ENCODE measurements at regions not wholly inside any gene's neighbourhood (a gene's known extent, or its start where the extent isn't known, plus 50 kb on each side); places are given as distances from the start of the nearest gene placed in this dataset.

- TF ChIP-seq USF2 (IDR thresholded peaks at IDR 0.05; ENCODE audit: borderline replicate concordance, low read depth, low read length) = no peak
- TF ChIP-seq SUZ12 (IDR thresholded peaks at IDR 0.05; ENCODE audit: unreplicated experiment) = no peak
These were observed 159.1 kb upstream of the NDN start (continued) for GRCh38 chr15:23846218-23846617.

GRCh38 chr15:23850666-23851065, 163.6 kb upstream of the NDN start:
- CTCF ChIA-PET = no interaction called here
- no peak overlapping the region for H3K9ac ChIP-seq (ENCODE audit: control insufficient read depth, insufficient read depth, low read length)
- H3K27ac ChIP-seq (ENCODE audit: control insufficient read depth, insufficient read depth) = no peak overlapping the region
- SMC1A ChIA-PET (ENCODE audit: uncharacterized antibody, unreplicated experiment) = no interaction called here
- no peaks in the 10 kb centered on the region; the same call in 2 of the 3 replicates for H3K9me3 ChIP-seq (replicated peaks; ENCODE audit: control insufficient read depth, insufficient read depth, low read length)
- 57% methylated on average over 6 of the region's 6 CpGs for WGBS (ENCODE audit: insufficient coverage, insufficient replicate concordance, low lambda C conversion rate, missing lambda C conversion rate)
- no peaks in the 10 kb centered on the region for H3K27me3 ChIP-seq (replicated peaks in 1 of 2; ENCODE audit: control insufficient read depth in 2 of 2, insufficient read depth in 2 of 2, low read length in 1 of 2)
- H3K36me3 ChIP-seq (ENCODE audit: control insufficient read depth in 2 of 2, insufficient read depth in 2 of 2, low read length in 1 of 2) = no peaks in the 10 kb centered on the region
- DNase-seq (ENCODE audit: low read depth, low spot score) = no peak
- H3K4me3 ChIP-seq = no peak overlapping the region
- H3K4me2 ChIP-seq (ENCODE audit: control insufficient read depth, insufficient read depth) = no peak overlapping the region
- FAIRE-seq = no peak
- no peaks in the 10 kb centered on the region for H4K20me1 ChIP-seq (ENCODE audit: control insufficient read depth, insufficient read depth)
- intact Hi-C loops (cut with micrococcal nuclease; ENCODE audit: unreplicated experiment) (loop anchor here (10.0 kb wide), 1 partner anchor 64 kb away; no protein-coding TSS in a partner anchor), in situ Hi-C loops (cut with MboI) (no loop called here)
- no peak for ATAC-seq
- POLR2A ChIA-PET = no interaction called here
- no TSS peak for BruUV-seq (replicated peaks)
- H3K4me1 ChIP-seq (ENCODE audit: control insufficient read depth, insufficient read depth, low read length) = no peaks in the 10 kb centered on the region
- H2AFZ ChIP-seq (ENCODE audit: control insufficient read depth, low read depth, low read length) = no peak overlapping the region
- RAD21 ChIA-PET (ENCODE audit: unreplicated experiment) = no interaction called here
- H3K79me2 ChIP-seq (ENCODE audit: control insufficient read depth, insufficient read depth, low read length) = no peaks in the 10 kb centered on the region
- TF ChIP-seq BCL11A (IDR thresholded peaks at IDR 0.05; ENCODE audit: low read depth, low read length) = no peak
- no peak for TF ChIP-seq SKIL (IDR thresholded peaks at IDR 0.05; ENCODE audit: low read depth, poor library complexity, severe bottlenecking)
- no peak for TF ChIP-seq CUX1 (IDR thresholded peaks at IDR 0.05; ENCODE audit: insufficient replicate concordance, low read depth, low read length)
- no peak for TF ChIP-seq SRF (IDR thresholded peaks at IDR 0.05; ENCODE audit: low read depth in 2 of 2, low read length in 2 of 2)
- TF ChIP-seq WRNIP1 (IDR thresholded peaks at IDR 0.05; ENCODE audit: borderline replicate concordance, low read depth, low read length) = no peak
- TF ChIP-seq POLR2AphosphoS5 (IDR thresholded peaks at IDR 0.05; ENCODE audit: low read length) = no peak
- no peak for TF ChIP-seq BMI1 (IDR thresholded peaks at IDR 0.05; ENCODE audit: borderline replicate concordance)
- TF ChIP-seq TARDBP (IDR thresholded peaks at IDR 0.05; ENCODE audit: borderline replicate concordance) = no peak
- no peak for TF ChIP-seq ZNF207 (IDR thresholded peaks at IDR 0.05; ENCODE audit: borderline replicate concordance)
- no peak for TF ChIP-seq ATF7 (IDR thresholded peaks at IDR 0.05; ENCODE audit: low read depth)
- TF ChIP-seq SMAD1 (IDR thresholded peaks at IDR 0.05; ENCODE audit: low read depth, partially characterized antibody) = no peak
- no peak for TF ChIP-seq RUNX3 (IDR thresholded peaks at IDR 0.05; ENCODE audit: low read length)
- no peak for TF ChIP-seq STAT1 (conservative IDR thresholded peaks at IDR 0.05)
- TF ChIP-seq FOS (IDR thresholded peaks at IDR 0.05; ENCODE audit: borderline replicate concordance, extremely low read depth, insufficient read length) = no peak
- no peak for TF ChIP-seq FOXM1 (IDR thresholded peaks at IDR 0.05; ENCODE audit: low read depth, low read length)

Data from GM12878 (cell line).